Spleen (tissue), 11 donors: ENCODE measurements at regions not wholly inside any gene's neighbourhood (a gene's known extent, or its start where the extent isn't known, plus 50 kb on each side); places are given as distances from the start of the nearest gene placed in this dataset.

ENCODE experiments used
- DNase-seq: peaks from one replicate; pipeline ENCODE4 v3.0.0-alpha.2; 2020
- H3K27ac ChIP-seq, 8 donors: fragments of 200-600 bp; sonication (generic) in 7 of 8; 1 replicate in 4 of 8; 2 replicates in 4 of 8; pipeline versions ENCODE4 v1.5.0 to v1.8.0; 2016 to 2021; ENCODE audit warnings: inconsistent platforms in 4 of 8, mild to moderate bottlenecking in 4 of 8, moderate library complexity in 1 of 8
- H3K27me3 ChIP-seq, 7 donors: fragments of 200-600 bp; sonication (generic) in 6 of 7; replicated peaks in 1 of 7; 1 replicate in 4 of 7; 2 replicates in 3 of 7; pipeline versions ENCODE4 v1.5.0 to v1.8.0; 2016 to 2021; ENCODE audit warnings: inconsistent platforms in 3 of 7, mild to moderate bottlenecking in 1 of 7
- H3K36me3 ChIP-seq, 6 donors: fragments of 200-600 bp; sonication (generic) in 5 of 6; 1 replicate in 4 of 6; 2 replicates in 2 of 6; pipeline versions ENCODE4 v1.5.0 to v1.8.0; 2016 to 2021; ENCODE audit warnings: inconsistent platforms in 2 of 6
- H3K4me1 ChIP-seq, 6 donors: fragments of 200-600 bp; sonication (generic) in 5 of 6; 1 replicate in 3 of 6; 2 replicates in 3 of 6; pipeline versions ENCODE4 v1.5.0 to v1.8.0; 2016 to 2021; ENCODE audit warnings: inconsistent platforms in 3 of 6
- H3K4me3 ChIP-seq, 8 donors: fragments of 200-600 bp; sonication (generic) in 7 of 8; 1 replicate in 4 of 8; 2 replicates in 4 of 8; pipeline versions ENCODE4 v1.5.0 to v1.8.0; 2016 to 2021; ENCODE audit warnings: inconsistent platforms in 4 of 8, mild to moderate bottlenecking in 4 of 8, moderate library complexity in 2 of 8
- H3K9me3 ChIP-seq, 8 donors: fragments of 200-600 bp; sonication (generic) in 7 of 8; 1 replicate in 4 of 8; 2 replicates in 4 of 8; pipeline versions ENCODE4 v1.5.0 to v1.8.0; 2016 to 2021; ENCODE audit warnings: inconsistent platforms in 4 of 8
- POLR2A ChIP-seq, 3 donors: fragments of 450-650 bp; IDR thresholded peaks; one replicate each; pipeline ENCODE4 v1.5.1; 2017; ENCODE audit warnings: antibody characterized with exemption in 3 of 3, mild to moderate bottlenecking in 1 of 3
- POLR2AphosphoS5 ChIP-seq, 3 donors: sonication (generic); formaldehyde crosslinking; IDR thresholded peaks; one replicate each; pipeline ENCODE4 v1.5.1; 2017; ENCODE audit warnings: antibody characterized with exemption in 3 of 3
- WGBS, 5 donors: extraction: QIAGEN DNeasy Blood & Tissue Kit in 3 of 5; methylation state at CpG; one replicate each; pipeline versions ENCODE4 v1.1.5 to v1.1.7; 2013 to 2018; 5-methylcytosine and 5-hydroxymethylcytosine counted together
- intact Hi-C: fragments of 100-400 bp; cut with DNase I; formaldehyde crosslinking; loops from one replicate; pipeline ENCODE4 v1.15.0; 2023; ENCODE audit warnings: low total_unique reads
- TF ChIP-seq, protein P1 (sequence below), 11 experiments: fragments of 200-600 bp in 7 of 11; fragments of 450-650 bp in 4 of 11; sonication (generic) in 4 of 11; IDR thresholded peaks in 8 of 11; conservative IDR thresholded peaks in 3 of 11; 1 replicate in 7 of 11; 2 replicates in 4 of 11; pipeline versions ENCODE4 v1.4.0 to v1.8.0; 2016 to 2021; ENCODE audit warnings: antibody characterized with exemption in 11 of 11, inconsistent platforms in 4 of 11, mild to moderate bottlenecking in 1 of 11
- donor health status: healthy with polysubstance abuse.
- donor health status: DM: no; HTN: no; CAD: no; lungs with moderate emphysema.
- donor health status: DM: no; HTN: no; CAD: no.
- donor health status: Bipolar disorder and iron deficiency.
- donor health status: healthy.
- donor health status: DM: no; HTN: no; CAD: no.
- donor health status: DM: yes; HTN: yes; CAD: no.

GRCh38 chr17:62159994-62160393 lies 94.9 kb upstream of the MED13 start:
- Histone ChIP-seq H3K27ac (no peak overlapping the region), H3K36me3 (no peaks in the 10 kb centered on the region), H3K27me3 (peaks cover 0 to 8% (median 0%) of the 10 kb centered on the region in 7 donors), H3K9me3 (no peaks in the 10 kb centered on the region), H3K4me1 (no peaks in the 10 kb centered on the region), H3K4me3 (no peak overlapping the region)
- no peak for DNase-seq
- 83 to 90% (median 89%) methylated on average over 2 of the region's 2 CpGs for WGBS, 5 donors
- intact Hi-C loops = no loop called here
- TF ChIP-seq POLR2AphosphoS5 (IDR thresholded peaks at IDR 0.05) = no peak
- TF ChIP-seq POLR2A (IDR thresholded peaks at IDR 0.05) = no peak
- TF ChIP-seq, protein P1, sequence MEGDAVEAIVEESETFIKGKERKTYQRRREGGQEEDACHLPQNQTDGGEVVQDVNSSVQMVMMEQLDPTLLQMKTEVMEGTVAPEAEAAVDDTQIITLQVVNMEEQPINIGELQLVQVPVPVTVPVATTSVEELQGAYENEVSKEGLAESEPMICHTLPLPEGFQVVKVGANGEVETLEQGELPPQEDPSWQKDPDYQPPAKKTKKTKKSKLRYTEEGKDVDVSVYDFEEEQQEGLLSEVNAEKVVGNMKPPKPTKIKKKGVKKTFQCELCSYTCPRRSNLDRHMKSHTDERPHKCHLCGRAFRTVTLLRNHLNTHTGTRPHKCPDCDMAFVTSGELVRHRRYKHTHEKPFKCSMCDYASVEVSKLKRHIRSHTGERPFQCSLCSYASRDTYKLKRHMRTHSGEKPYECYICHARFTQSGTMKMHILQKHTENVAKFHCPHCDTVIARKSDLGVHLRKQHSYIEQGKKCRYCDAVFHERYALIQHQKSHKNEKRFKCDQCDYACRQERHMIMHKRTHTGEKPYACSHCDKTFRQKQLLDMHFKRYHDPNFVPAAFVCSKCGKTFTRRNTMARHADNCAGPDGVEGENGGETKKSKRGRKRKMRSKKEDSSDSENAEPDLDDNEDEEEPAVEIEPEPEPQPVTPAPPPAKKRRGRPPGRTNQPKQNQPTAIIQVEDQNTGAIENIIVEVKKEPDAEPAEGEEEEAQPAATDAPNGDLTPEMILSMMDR (IDR thresholded peaks at IDR 0.05 in 8 of 11, conservative IDR thresholded peaks at IDR 0.05 in 3 of 11) = no peak

GRCh38 chr17:62156949-62157348 lies 91.9 kb upstream of the MED13 start:
- DNase-seq = no peak
- 74 to 96% (median 85%) methylated on average over 1 of the region's 1 CpG for WGBS, 5 donors
- TF ChIP-seq POLR2A (IDR thresholded peaks at IDR 0.05) (no peak), POLR2AphosphoS5 (IDR thresholded peaks at IDR 0.05) (no peak)
- TF ChIP-seq, protein P1 (IDR thresholded peaks at IDR 0.05 in 8 of 11, conservative IDR thresholded peaks at IDR 0.05 in 3 of 11) = no peak
- peaks cover 0 to 24% (median 0%) of the 10 kb centered on the region in 7 donors for H3K27me3 ChIP-seq
- no peaks in the 10 kb centered on the region for H3K36me3 ChIP-seq
- no peaks in the 10 kb centered on the region for H3K4me1 ChIP-seq
- no peaks in the 10 kb centered on the region for H3K9me3 ChIP-seq
- no peak overlapping the region for H3K4me3 ChIP-seq
- no peak overlapping the region for H3K27ac ChIP-seq
- intact Hi-C loops = no loop called here

DNA sequence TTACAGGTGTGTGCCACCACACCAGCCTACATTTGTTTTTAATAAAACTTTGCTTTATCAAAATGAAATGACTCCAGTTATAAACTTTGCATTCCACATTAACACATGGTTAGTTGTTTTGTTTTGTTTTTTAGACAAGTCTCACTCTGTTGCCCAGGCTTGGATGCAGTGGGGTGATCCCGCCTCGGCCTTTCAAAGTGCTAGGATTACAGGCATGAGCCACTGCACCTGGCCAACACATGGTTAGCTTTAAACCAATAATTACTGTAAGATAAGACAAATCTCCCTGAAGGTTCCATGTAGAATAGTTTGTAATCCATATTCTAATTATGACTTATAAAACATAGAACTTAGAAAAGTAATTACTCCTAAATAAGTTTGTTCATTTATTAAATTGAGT lies 89.8 kb upstream of the MED13 start:
- 90 to 97% (median 94%) methylated on average over 2 of the region's 2 CpGs for WGBS, 5 donors

DNA sequence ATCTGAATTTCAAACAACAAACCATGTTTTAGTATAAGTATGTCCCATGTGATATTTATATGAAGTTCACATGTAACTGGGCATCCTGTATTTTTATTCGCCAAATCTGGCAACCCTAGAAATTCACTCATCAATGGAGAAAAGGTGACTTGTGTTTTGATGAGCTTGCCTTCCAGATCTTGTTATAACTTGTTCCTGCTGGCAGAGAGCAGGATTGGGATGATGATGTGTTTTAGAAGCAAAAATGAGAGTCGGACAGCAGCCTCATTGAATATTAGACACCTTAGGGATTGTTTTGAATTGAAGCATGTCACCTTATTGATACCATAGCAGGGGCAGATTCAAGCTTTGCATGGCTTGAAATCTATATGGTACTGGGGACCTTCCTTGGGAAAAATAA lies 85.4 kb upstream of the MED13 start:
- no peaks in the 10 kb centered on the region for H3K36me3 ChIP-seq
- no peaks in the 10 kb centered on the region for H3K4me1 ChIP-seq
- no peak for DNase-seq
- TF ChIP-seq, protein P1 (IDR thresholded peaks at IDR 0.05 in 8 of 11, conservative IDR thresholded peaks at IDR 0.05 in 3 of 11) = no peak
- TF ChIP-seq POLR2A (IDR thresholded peaks at IDR 0.05) (no peak), POLR2AphosphoS5 (IDR thresholded peaks at IDR 0.05) (no peak)
- peaks cover 0 to 37% (median 0%) of the 10 kb centered on the region in 7 donors for H3K27me3 ChIP-seq
- H3K9me3 ChIP-seq = no peaks in the 10 kb centered on the region
- no peak overlapping the region for H3K27ac ChIP-seq
- H3K4me3 ChIP-seq = no peak overlapping the region
- intact Hi-C loops = no loop called here
- WGBS, 5 donors = 91 to 95% (median 94%) methylated on average over 2 of the region's 2 CpGs

More for the DNA sequence above, 89.8 kb upstream of the MED13 start:
- intact Hi-C loops = no loop called here
- Histone ChIP-seq H3K4me3 (no peak overlapping the region), H3K27me3 (peaks cover 0 to 27% (median 0%) of the 10 kb centered on the region in 7 donors), H3K4me1 (no peaks in the 10 kb centered on the region), H3K36me3 (no peaks in the 10 kb centered on the region), H3K9me3 (no peaks in the 10 kb centered on the region), H3K27ac (no peak overlapping the region)
- TF ChIP-seq POLR2AphosphoS5 (IDR thresholded peaks at IDR 0.05) = no peak
- TF ChIP-seq POLR2A (IDR thresholded peaks at IDR 0.05) = no peak
- TF ChIP-seq, protein P1 (IDR thresholded peaks at IDR 0.05 in 8 of 11, conservative IDR thresholded peaks at IDR 0.05 in 3 of 11) = no peak
- DNase-seq = no peak
